Effector memory CD4-positive, alpha-beta T cell (primary cell): ENCODE measurements at regions not wholly inside any gene's neighbourhood (a gene's known extent, or its start where the extent isn't known, plus 50 kb on each side); places are given as distances from the start of the nearest gene placed in this dataset.

Source experiments
- DNase-seq, 3 donors: peaks; one replicate each; pipeline ENCODE4 v3.0.0-alpha.2; 2020
- H3K27ac ChIP-seq: 2 replicates; pipeline ENCODE4 v1.7.0; 2013; ENCODE audit warnings: mild to moderate bottlenecking, low read length, moderate library complexity; ENCODE audit not compliant: insufficient read depth, poor library complexity, severe bottlenecking
- H3K27me3 ChIP-seq: replicated peaks from 2 replicates; pipeline ENCODE4 v1.7.0; 2013; ENCODE audit warnings: mild to moderate bottlenecking, low read length; ENCODE audit not compliant: insufficient read depth, control insufficient read depth, poor library complexity, severe bottlenecking
- H3K36me3 ChIP-seq: 2 replicates; pipeline ENCODE4 v1.7.0; 2013; ENCODE audit warnings: mild to moderate bottlenecking, low read length, moderate library complexity; ENCODE audit not compliant: control insufficient read depth, insufficient read depth
- H3K4me1 ChIP-seq: 2 replicates; pipeline ENCODE4 v1.7.0; 2013; ENCODE audit warnings: low read length, mild to moderate bottlenecking; ENCODE audit not compliant: control insufficient read depth, insufficient read depth, poor library complexity, severe bottlenecking
- H3K4me3 ChIP-seq: 2 replicates; pipeline ENCODE4 v1.7.0; 2013; ENCODE audit warnings: low read length, low read depth, mild to moderate bottlenecking; ENCODE audit not compliant: insufficient read depth, poor library complexity, severe bottlenecking
- H3K9me3 ChIP-seq: 2 replicates; pipeline ENCODE4 v1.7.0; 2013; ENCODE audit warnings: mild to moderate bottlenecking, low read length, moderate library complexity; ENCODE audit not compliant: control insufficient read depth

DNA sequence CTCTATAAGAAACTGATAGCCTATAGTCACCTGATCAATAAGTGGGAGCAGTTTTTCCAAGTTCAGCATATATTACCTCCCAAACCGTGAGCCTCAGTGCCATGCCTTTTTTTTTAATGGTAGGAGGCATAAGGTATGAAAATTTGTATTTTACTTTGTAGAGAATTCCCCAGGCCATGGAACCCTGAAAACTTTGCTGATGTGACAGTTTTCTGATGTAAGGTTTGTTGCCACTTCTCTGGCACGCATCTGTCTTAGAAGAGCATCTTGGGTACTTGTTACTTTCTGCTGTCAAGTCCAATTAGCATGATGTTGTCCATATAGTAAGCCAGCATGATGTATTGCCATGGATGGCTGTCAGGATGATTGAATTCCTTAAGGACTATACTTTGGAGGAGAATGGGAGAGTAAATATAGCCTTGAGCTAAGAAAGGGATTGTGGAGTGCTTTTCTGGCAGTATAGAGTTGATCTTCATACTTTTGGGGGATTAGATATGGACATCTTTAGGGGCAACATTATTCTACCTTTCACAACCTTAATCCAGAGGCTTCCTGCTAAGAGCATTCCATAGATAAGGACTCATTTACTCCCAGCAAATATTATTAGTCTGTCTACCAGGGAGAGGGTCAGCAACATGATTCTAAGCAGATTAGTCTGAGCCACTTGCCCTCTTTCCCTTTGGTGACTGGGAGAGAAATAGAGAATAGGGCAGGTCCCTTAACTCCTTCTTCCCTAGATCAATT is 389.6 kb downstream of the YTHDC2 start:
- Histone ChIP-seq H3K27me3 (no peaks in the 10 kb centered on the region), H3K27ac (no peak overlapping the region), H3K9me3 (no peaks in the 10 kb centered on the region), H3K4me1 (no peaks in the 10 kb centered on the region), H3K36me3 (no peaks in the 10 kb centered on the region), H3K4me3 (no peak overlapping the region)
- no peak for DNase-seq

DNA sequence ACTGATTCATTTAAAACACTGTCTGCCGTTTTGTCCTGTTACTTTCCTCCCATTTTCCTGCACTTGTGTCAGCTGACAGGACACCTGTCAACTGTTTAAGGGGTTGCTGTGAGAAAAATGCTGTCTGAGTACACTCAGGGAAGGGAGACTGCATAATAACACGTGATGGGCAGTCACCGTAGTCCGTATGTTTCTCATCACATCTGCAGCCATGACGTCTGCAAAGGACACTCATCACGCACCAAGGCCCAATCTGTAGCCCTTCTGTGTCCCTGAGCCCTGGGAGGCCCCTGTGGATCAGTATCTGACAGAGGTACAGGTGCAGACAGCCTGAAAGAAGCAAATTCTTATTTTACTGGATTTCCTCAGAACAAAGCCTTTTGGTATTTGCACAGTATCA is 396.3 kb downstream of the YTHDC2 start:
- Histone ChIP-seq H3K27ac (no peak overlapping the region), H3K4me1 (no peaks in the 10 kb centered on the region), H3K27me3 (no peaks in the 10 kb centered on the region), H3K36me3 (no peaks in the 10 kb centered on the region), H3K4me3 (no peak overlapping the region), H3K9me3 (no peaks in the 10 kb centered on the region)
- DNase-seq: no peak

DNA sequence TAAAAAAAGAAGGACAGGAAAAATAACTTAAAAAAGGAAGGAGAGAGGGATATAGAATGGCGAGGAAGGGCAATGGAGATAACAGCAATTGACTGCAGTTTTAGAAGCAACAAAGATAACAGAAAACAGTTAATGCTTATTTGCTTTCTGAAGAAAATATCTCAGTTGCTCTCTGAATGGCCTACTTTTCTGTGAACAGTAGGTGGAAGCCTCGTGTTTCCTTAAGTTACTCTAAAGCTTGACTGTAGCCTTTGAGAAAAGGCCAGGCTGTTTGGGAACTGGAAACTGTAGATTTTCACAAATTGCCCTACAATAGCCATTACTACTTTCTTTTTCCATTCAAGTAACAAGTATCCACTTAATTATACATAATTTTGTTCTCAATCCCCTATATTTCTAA is 404.5 kb downstream of the YTHDC2 start:
- Histone ChIP-seq H3K4me3 (no peak overlapping the region), H3K27me3 (no peaks in the 10 kb centered on the region), H3K27ac (no peak overlapping the region), H3K36me3 (no peaks in the 10 kb centered on the region), H3K4me1 (no peaks in the 10 kb centered on the region), H3K9me3 (no peaks in the 10 kb centered on the region)
- DNase-seq: no peak

DNA sequence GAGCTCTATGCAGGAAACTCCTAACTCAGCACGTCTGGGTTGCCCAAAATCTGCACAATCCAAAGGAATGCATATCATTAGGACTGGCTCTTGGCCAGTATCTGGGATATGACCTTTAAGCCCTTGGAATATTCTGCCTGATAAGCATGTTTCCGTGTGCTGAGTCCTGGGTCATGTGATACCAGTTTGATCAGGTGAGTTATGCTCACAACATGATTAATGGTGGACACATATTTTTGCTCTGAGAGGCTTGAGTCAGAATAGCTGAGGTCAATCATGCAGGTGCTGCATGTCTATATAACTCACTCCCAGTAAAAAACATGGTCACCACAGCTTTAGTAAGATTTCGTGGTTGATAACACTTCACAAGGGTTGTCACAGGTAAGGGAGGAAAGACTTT is 408.8 kb downstream of the YTHDC2 start:
- Histone ChIP-seq H3K36me3 (no peaks in the 10 kb centered on the region), H3K9me3 (no peaks in the 10 kb centered on the region), H3K27ac (no peak overlapping the region), H3K27me3 (no peaks in the 10 kb centered on the region), H3K4me3 (no peak overlapping the region), H3K4me1 (no peaks in the 10 kb centered on the region)
- no peak for DNase-seq

DNA sequence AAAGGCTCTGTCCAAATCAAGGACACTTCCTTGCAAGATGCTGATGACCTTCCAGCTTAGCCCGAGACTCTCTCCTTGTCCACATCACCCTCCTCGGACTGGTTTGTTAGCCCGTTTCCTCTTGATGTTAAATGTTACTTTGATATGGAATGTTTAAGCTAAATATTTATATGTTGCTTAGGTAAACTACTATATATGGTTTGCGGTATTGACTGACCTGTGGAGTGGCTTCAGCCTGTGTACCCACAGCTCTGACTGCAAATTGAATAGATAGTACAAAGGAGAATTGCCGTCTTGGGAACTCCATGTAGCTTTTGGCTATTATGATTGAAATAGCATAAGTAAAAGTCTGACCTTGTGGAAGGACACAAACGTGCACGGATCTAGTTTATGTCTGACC is 422.0 kb downstream of the YTHDC2 start:
- Histone ChIP-seq H3K4me3 (no peak overlapping the region), H3K4me1 (no peaks in the 10 kb centered on the region), H3K27me3 (no peaks in the 10 kb centered on the region), H3K9me3 (no peaks in the 10 kb centered on the region), H3K36me3 (no peaks in the 10 kb centered on the region), H3K27ac (no peak overlapping the region)
- DNase-seq: no peak

DNA sequence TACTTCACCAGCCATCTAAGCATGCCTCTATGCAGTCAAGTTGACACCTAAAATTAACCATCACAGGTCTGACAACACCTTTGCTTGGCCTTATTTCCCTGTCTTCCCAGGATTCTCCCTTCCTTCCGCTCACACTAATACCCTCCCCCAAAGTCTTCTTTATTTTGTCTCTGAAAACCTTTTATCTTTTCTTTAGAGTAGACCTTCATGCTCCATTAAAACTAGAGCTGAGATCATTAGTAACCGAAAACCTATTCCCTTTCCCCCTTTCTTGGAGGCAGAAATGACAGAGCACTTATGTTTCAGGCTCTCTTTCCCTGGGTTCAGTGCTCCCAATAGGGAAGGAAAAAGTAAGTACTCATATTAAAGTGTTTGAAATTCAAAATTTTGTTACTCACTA is 423.8 kb downstream of the YTHDC2 start:
- H3K4me3 ChIP-seq: no peak overlapping the region
- H3K9me3 ChIP-seq: no peaks in the 10 kb centered on the region
- no peak overlapping the region for H3K27ac ChIP-seq
- no peaks in the 10 kb centered on the region for H3K36me3 ChIP-seq
- H3K4me1 ChIP-seq: no peaks in the 10 kb centered on the region
- DNase-seq: no peak
- H3K27me3 ChIP-seq: no peaks in the 10 kb centered on the region

DNA sequence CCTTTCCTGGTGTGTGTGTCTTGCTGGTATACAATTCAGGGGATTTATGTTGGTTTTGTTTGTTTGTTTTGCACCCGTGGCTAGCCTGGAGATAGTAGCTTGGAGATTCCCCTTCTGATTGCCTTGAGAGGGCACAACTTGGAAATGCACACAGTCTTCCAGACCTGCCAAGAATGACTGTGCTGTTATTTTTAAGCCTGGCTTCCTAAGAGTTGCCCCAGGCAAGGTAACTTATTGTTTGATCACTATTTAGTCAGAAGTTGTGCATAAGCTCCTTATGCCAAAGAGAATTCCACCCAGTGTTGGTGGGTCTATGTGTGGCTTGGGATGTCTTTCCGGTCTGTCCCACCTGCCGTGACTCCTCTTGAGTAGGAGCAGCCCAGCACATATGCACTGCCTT is 421.9 kb upstream of the KCNN2 start:
- no peaks in the 10 kb centered on the region for H3K9me3 ChIP-seq
- DNase-seq: no peak
- H3K4me1 ChIP-seq: no peaks in the 10 kb centered on the region
- H3K36me3 ChIP-seq: no peaks in the 10 kb centered on the region
- H3K27me3 ChIP-seq: no peaks in the 10 kb centered on the region
- no peak overlapping the region for H3K27ac ChIP-seq
- no peak overlapping the region for H3K4me3 ChIP-seq

DNA sequence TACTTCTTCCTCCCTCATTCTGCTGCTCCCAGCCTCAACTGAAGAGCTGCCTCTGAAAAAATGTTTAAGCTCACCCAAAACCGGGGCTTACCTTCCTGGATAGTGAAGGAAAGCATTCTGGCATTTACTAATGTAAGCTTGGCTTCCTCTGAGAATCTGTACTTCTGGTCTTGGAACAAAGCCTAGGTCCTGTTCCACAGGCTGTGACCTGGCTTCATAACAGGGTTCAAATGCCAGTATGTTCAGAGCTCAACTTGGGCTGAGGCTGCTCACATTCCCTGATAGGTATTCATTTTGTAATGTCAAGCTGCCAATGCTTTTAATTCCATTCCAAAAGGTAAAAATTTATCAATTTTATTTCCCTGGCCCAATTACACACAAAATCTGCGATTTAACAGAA is 411.7 kb upstream of the KCNN2 start:
- Histone ChIP-seq H3K4me3 (no peak overlapping the region), H3K27ac (no peak overlapping the region), H3K4me1 (no peaks in the 10 kb centered on the region), H3K27me3 (no peaks in the 10 kb centered on the region), H3K9me3 (no peaks in the 10 kb centered on the region), H3K36me3 (no peaks in the 10 kb centered on the region)
- no peak for DNase-seq

DNA sequence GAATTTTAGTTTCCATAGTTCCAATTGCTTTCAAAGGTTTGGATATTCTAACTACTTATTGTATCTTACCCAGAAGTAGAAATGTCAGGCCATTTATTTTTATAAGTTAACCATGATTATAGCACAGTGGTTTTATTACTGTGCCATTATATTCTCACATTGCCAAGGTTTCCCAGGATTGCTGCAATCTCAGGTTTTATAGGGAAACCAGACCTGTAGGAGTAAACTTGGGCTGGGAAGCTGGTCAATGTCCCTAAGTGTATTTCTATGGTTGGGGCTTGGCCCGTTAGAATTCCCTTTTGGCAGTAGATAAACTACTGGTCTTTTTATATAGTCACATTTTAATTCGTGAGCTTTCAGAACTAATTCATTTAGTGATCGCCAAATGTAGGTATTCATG is 396.6 kb upstream of the KCNN2 start:
- H3K4me1 ChIP-seq: no peaks in the 10 kb centered on the region
- DNase-seq: no peak
- H3K27me3 ChIP-seq: no peaks in the 10 kb centered on the region
- no peak overlapping the region for H3K27ac ChIP-seq
- H3K4me3 ChIP-seq: no peak overlapping the region
- no peaks in the 10 kb centered on the region for H3K9me3 ChIP-seq
- no peaks in the 10 kb centered on the region for H3K36me3 ChIP-seq

DNA sequence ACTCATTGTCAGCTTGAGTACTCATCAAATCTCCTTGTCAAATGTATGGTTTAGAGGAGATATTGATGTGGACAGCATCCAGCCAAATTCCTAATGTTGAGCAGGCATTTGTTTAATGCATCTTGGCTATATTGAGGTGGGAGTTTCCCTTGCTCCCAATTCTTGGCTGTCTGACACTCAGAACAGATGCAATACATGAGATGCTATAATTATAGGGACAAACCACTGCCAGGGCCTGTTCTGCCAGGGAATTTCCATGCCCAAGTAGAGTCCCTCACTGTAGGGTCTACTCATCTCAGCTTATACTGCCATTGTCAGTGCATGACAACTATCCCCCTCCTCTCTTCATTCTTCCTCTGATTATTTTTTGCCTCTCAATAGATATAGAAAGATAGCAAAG is 392.0 kb upstream of the KCNN2 start:
- Histone ChIP-seq H3K9me3 (no peaks in the 10 kb centered on the region), H3K36me3 (no peaks in the 10 kb centered on the region), H3K4me3 (no peak overlapping the region), H3K27ac (no peak overlapping the region), H3K27me3 (no peaks in the 10 kb centered on the region), H3K4me1 (no peaks in the 10 kb centered on the region)
- DNase-seq: no peak
